GM10266 (cell line): ENCODE measurements at regions not wholly inside any gene's neighbourhood (a gene's known extent, or its start where the extent isn't known, plus 50 kb on each side); places are given as distances from the start of the nearest gene placed in this dataset.

Experiments
- DNase-seq: peaks from one replicate; pipeline ENCODE4 v3.0.0; 2012; ENCODE audit errors: extremely low spot score
- TF ChIP-seq, protein P1 (sequence below): IDR thresholded peaks from 2 replicates; pipeline ENCODE4 v1.5.1; 2012; ENCODE audit warnings: mild to moderate bottlenecking, low read depth; ENCODE audit not compliant: control insufficient read depth, insufficient read depth; ENCODE audit errors: missing control alignments

DNA sequence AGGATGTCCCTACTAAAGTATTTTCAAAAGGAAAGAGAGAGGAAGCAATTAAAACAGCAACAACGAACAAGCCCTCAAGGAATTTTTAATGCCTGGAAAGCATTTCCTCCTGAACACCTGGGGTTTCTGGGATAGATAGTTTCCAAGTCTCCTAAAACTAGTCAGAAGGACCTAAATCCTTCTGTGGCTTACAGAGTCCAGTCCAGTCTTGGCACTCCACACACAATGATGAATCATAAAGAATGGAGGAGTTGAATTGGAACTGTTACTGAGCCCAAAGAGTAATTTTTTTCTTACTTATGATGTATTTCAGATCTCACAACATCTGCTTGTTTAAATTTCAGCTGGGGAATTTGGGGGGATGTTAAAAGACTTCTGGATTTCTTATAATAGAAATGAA is 144.6 kb upstream of the SETBP1 start:
- TF ChIP-seq, protein P1, sequence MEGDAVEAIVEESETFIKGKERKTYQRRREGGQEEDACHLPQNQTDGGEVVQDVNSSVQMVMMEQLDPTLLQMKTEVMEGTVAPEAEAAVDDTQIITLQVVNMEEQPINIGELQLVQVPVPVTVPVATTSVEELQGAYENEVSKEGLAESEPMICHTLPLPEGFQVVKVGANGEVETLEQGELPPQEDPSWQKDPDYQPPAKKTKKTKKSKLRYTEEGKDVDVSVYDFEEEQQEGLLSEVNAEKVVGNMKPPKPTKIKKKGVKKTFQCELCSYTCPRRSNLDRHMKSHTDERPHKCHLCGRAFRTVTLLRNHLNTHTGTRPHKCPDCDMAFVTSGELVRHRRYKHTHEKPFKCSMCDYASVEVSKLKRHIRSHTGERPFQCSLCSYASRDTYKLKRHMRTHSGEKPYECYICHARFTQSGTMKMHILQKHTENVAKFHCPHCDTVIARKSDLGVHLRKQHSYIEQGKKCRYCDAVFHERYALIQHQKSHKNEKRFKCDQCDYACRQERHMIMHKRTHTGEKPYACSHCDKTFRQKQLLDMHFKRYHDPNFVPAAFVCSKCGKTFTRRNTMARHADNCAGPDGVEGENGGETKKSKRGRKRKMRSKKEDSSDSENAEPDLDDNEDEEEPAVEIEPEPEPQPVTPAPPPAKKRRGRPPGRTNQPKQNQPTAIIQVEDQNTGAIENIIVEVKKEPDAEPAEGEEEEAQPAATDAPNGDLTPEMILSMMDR: no peak
- DNase-seq: no peak

DNA sequence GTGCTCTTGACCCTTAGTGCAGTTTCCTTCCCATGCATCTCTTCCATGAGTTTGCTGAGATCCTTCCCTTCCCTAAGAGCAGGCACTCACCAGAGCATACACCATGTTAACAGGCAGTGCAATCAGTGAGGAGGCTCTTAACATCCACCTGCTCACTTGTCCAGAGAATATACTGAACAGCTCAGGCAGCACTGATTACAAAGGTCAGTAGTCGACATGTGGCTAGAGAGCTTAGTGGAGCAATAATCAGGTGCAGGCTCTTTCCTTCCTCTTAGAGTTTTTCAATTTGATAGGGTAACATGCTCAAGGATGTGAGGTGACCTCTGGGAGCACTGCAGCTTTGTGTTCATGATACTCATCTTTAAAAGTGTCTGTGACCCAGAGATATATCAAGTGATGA is 144.1 kb upstream of the SETBP1 start:
- TF ChIP-seq, protein P1: no peak
- DNase-seq: no peak

DNA sequence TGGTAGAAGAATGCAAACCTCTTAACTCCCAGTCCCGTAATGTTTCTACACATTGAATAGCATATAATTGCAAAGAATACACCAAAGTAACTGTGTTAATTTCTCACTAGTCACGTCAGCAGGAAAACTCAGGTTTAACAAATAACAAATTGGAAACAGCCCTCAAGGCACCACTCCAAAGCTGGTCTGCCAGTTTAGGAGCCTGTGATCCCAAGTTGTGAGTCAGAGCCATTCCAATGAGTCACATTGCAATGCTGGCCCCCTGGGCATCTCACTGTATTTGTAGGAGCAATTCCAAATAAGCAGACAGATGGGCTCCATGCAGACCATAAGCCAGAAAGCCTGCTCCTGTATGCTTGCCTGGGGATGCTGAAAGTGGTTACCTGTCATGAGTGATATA is 143.2 kb upstream of the SETBP1 start:
- DNase-seq: no peak
- TF ChIP-seq, protein P1: no peak

DNA sequence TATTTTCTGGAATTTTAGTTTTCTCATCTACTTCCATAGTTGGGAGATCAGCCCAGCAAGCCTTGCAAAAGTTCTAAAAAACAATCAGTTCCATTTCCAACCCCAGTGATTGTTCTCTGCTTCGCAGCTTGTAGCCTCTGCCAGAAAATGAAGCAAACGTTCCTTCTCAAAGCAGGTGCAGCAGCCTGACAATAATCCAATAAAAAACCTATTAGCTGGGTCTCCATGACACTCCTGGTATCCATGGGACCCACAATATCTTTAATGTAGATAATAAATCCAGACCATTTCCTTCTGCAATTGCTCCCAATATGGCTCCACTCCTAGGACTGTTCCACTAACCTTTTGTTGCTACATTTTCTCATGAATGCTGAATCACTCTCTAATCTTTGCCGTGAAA is 140.8 kb upstream of the SETBP1 start:
- TF ChIP-seq, protein P1: no peak
- no peak for DNase-seq

DNA sequence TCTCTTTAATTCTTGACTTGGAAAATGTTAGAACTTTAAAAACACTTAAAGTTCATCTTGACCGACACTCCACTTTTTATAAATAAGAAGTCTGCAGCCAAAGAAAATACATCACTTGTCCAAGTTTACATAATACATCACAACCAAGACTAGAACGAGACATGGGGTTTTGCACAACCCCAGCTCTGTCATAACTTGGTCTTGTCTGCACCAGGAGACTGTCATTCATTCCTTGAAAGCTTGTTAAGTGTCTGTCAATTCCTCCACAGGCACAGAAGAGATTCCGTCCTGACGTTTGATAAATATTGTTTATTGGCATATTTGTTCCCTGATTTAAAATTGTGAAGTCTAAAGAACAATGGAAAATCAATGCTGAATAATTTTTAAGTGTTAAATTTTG is 139.5 kb upstream of the SETBP1 start:
- TF ChIP-seq, protein P1: no peak
- DNase-seq: no peak

DNA sequence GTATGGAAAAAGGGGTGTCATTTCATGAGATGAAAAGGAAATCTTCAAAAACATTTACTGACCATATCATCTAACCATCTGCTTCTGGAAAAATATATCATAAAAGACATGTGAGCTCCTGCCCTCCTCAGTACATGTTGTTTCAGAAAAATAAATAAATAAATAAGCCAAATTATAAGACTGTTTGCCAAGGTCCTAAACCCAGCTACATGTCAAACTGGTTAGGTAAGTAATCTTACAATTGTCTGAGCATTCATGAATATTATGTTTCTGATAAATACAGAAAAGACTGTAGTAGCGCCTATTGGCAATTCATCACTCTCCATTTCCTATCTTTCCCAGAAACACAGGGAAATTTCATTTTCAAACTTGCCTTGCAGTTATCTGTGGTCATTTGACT is 138.9 kb upstream of the SETBP1 start:
- no peak for DNase-seq
- TF ChIP-seq, protein P1: no peak

DNA sequence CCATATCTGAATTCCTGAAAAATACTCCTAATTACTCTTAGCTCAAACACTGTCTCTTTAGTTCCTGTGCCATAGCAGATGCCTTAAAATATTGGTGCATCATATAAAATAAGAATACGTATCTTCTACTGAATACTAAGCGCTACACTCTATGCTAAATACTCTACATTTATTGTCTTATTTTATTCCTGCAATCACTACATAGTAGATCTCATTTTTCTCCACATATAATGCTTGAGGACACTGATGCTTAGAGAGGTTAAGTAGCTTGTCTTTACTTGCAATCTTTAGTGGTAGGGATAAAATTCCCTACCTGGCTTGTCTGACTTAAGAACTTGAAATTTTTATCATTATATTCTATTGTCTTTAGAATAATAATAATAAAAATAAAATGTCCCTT is 137.3 kb upstream of the SETBP1 start:
- TF ChIP-seq, protein P1: no peak
- no peak for DNase-seq
